ENCODE measurements at regions not wholly inside any gene's neighbourhood (a gene's known extent, or its start where the extent isn't known, plus 50 kb on each side); places are given as distances from the start of the nearest gene placed in this dataset.
A peak's percentile ranks its signal among the peaks of the same experiment; 100 is the strongest.
"Not testable (repeated sequence)": the region's sequence is repeated elsewhere in the genome, so short reads cannot be mapped to it uniquely, and the experiment has no call there.

DNA sequence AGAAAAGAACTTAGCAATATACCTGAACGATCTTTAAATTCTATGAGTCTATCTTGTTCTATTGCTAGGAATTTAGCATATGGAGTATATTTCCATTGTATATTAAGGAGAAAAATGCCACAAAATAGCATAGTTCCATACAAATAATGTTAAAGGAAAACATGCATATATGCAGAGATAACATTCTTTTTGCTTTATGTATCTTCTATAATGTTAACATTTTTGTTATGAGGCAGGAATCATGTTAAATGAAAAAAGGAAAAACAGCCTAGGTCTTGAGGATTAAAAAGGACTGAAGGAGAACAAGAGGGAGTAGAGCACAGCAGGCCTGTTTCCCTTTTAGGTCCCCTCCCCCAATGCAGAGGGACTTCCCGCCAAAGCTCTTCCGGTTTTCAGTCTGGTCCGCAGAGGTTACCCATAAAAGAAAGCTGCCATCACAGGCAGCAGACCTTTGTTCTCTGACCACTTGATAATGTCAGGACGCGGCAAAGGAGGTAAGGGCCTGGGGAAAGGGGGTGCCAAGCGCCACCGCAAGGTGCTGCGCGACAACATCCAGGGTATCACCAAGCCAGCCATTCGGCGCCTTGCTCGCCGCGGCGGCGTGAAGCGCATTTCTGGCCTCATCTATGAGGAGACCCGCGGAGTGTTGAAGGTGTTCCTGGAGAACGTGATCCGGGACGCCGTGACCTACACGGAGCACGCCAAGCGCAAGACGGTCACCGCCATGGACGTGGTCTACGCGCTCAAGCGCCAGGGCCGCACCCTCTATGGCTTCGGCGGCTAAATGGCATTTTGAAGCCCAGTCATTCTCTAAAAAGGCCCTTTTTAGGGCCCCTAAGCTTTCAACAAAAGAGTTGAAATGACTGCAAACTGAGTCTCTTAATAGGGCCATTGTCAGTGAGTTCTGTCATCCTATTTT is 108.4 kb upstream of the PRSS16 start:
- DNase-seq = no peak

DNA sequence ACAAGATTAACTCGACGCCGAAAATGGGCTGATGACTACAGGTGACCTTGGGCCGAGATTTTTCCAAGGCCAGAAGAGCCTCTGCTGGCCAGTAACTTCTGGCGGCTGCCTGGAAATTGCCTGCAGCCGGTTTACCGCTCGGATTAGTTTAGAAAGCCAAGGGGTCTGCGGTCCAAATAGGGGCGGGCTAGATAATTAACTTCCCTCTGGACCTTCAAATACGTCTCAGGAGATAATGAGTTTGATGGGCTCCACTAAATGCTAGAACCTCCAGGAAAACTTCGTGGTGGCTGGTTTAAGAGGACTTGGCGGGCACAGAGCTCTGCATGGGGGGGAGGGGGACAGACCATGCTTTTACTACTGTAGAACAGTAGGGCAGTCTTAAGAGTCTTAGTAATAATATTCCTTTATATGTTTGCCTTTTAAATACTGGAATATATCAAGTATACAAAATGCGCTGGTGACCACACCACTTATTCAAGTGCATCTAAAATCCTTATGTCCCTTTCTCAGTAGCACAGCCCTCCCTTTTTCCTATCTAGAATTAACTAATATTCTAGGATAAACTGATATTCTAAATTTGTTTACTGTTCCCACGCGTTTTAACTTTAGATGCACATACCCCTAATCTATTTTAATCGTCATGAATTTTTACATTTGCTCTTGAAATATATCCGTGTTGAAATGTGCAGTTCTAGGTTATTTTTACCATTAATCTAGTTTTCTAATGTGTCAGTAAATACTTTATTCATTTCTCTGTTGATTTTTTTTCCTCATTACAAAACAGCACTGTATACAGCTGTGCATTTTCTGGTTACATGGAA is 107.5 kb upstream of the PRSS16 start:
- DNase-seq = no peak

DNA sequence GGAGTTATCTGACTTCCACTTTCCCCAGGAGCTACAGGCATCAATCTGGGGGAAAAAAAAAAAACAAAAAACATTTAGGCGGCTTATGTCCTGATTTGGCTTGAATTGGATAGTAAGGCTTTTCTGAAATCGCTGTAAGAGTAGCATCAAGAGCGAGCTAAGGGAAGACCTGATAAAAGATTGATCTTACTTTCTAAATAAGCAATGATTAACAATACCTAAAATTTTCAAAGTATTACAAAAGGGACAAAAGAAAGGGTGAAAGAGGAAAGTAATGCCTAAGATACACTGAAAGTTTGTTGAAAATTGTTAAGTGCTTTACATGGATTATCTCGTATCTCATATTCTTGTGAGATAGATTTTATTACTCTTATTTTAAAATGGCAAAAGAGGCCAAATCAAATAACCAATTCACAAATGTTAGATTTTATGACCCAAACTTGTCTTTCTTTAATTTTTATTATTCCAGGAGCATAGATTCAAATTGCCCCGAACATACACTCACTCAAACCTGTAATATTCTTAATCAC is 106.4 kb upstream of the PRSS16 start:
- DNase-seq = no peak

DNA sequence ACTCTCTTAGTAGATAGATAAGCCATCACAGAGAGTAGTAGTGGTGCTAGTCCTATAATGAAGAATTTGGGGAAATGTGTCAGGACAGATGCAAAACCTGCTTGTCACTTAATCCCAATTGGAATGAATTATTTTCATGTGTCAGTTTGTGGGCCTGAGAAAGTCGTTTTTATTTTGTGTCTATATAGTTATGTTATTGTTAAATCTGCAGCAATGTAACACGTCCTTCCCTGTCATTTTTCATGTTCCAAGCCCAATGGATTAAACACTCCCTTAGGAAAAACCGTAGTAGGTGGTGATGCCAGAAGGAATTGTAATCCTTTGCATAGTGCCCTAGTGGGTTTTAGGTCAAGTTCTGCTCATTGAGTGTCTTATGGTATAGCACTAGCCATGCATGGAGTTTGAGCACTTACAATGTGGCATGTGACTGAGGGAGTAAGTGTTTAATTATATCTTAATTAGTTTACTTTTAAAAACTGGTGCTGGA is 105.9 kb upstream of the PRSS16 start:
- DNase-seq = no peak

DNA sequence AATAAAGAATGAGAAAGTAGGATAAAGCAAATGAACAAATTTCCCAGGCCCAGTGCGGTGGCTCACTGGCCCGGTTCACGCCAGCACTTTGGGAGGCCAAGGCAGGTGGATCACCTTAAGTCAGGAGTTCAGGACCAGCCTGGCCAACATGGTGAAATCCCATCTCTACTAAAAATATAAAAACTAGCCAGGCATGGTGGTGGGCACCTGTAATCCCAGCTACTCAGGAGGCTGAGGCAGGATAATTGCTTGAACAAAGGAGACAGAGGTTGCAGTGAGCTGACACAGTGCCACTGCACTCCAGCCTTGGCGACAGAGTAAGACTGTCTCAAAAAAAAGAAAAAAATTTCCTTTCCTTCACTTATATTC is 104.5 kb upstream of the PRSS16 start:
- not testable (repeated sequence) for DNase-seq

DNA sequence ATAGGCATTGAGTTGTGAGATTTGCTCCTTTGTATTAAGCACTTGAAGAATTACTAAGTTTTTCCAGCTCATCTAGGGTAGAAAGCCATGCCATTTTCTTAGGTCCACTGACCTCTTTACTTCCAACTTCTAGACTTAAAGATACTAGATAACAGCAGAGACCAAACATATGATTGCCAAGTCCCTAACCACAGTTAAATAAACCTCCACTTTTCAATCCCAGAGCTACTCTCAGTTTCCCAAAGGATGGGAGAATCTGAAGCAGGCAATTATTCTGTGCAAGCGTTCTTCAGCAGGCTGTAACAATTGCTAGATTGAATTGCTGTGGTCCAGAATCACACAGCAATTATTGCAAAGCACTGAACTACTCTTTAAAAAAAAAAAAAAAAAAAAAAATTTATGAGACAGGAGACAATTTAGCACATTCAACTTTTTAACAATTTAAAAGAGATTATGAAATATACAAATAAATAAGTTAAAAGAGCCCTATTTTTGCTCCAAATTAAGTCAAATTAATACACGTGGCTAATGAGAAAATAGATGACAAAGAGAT is 104.0 kb upstream of the PRSS16 start:
- no peak for DNase-seq

DNA sequence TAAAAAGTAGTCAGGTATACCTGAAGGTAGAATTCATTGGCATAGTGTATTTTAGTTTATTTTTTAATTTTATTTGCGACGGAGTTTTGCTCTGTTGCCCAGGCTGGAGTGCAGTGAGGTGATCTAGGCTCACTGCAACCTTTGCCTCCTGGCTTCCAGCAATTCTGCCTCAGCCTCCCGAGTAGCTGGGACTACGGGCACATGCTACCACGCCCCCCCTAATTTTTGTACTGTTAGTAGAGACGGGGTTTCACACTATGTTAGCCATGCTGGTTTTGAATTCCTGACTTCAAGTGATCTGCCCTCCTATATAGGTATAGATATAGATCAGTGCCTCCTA is 102.8 kb upstream of the PRSS16 start:
- no peak for DNase-seq

DNA sequence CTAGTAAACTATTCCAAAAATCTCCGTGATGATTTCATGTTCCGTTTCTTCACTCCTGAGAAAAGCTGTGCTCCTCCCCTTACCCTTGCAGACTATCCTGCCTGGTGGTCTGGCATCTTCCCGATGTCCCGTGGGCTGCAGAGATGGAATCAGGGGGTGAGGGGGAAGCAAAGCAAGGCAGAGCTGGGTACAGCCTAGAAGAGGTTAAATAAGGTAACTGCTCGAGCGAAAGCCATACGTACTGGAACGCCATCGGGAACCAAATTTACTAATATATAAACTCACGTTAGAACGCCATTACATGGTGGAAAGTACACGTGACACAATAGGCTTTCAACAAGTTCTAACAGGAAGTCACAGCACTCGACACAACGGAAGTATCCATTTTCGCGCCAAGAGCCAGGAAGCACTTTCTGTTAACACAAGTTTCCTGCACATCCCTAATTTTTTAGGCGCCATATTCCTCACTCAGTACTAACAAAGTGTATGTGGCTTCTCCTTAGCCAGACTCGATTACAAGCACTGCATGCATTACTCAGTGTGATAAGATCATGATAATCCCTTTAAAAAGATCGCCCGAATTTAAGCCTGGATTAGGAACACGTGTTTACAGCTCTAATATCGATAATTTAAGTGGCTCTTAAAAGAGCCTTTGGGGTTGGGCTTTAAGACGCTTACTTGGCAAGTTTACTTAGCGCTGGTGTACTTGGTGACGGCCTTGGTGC is 101.6 kb upstream of the PRSS16 start:
- no peak for DNase-seq

DNA sequence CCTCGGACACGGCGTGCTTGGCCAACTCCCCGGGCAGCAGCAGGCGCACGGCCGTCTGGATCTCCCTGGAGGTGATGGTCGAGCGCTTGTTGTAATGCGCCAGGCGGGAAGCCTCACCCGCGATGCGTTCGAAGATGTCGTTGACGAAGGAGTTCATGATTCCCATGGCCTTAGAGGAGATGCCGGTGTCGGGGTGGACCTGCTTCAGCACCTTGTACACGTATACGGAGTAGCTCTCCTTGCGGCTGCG is 101.1 kb upstream of the PRSS16 start:
- not testable (repeated sequence) for DNase-seq

DNA sequence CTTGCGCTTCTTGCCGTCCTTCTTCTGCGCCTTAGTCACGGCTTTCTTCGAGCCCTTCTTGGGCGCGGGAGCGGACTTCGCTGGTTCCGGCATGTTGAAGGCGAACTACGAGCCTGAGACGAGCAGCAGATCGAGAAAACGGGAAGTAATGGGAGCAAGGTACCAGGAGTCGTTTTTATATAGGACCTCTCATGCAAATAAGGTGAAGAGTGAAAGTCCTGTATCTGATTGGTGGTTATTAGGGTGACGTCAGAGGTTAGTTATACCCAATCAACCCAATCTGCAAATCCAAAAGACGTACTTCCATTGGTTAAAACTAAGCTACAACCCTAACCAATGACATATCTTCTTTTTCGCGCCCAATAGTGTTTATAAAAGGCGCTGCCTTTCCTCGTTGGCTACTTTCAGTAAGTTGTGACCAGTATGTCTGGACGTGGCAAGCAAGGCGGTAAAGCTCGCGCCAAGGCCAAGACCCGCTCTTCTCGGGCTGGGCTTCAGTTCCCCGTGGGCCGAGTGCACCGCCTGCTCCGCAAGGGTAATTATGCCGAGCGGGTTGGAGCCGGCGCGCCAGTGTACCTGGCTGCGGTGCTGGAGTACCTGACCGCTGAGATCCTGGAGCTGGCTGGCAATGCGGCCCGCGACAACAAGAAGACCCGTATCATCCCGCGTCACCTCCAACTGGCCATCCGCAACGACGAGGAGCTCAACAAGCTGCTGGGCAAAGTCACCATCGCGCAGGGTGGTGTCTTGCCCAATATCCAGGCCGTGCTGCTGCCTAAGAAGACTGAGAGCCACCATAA is 100.6 kb upstream of the PRSS16 start:
- no peak for DNase-seq

DNA sequence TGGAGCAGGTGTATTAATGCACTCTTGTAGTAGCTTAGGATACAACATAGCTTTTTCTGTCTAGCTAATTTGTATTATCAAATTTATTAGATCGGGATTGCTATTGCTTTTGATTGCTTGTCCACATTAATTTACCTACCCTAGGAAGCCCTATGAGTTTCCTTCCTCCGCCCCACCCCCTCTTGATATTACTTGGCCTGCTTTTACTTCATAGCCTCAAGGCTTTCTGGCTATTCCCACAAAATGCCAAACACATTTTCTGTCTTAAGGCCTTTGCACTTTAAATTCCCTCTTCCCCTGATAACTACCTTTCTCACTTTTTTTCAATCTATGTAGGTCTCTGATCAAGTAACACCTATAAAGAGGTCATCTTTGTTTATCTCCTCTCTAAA is 99.1 kb upstream of the PRSS16 start:
- no peak for DNase-seq

DNA sequence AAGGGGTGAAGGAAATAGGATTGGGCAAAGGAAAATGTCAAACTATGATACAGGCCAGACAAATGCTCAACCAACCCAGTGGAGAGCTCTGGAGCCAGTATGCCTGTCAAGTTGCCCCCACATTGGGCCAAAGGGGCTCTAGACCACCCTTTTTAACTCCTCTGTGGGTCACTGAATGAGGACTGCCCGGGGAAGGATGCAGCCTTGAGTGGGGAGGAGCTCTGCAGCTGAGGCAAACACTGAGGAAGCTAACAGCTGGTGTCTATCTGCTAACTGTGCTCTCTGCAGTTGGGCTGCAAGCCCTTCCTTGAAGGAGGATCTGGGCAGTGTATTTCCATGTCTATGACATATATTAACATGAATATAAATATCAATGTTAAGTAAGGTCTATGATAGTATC is 98.4 kb upstream of the PRSS16 start:
- DNase-seq = no peak

DNA sequence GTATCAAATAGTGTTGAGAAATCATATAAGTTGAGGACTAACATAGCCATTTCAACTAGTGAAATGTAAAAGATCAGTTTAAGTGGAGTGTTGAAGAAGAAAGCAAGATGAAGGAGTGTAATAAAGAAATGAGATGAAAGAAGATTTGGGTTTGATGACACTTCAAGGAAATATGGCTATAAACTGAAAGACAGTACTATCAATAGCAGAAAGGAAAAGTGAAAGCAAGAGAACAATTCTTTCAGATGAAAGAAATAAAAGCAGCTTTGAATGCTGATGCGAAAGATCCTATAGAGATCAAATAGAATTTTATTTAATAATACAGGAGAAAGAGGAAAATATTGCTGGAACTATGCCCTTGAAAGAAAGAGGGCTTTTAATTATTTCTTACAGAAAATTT is 92.8 kb upstream of the PRSS16 start:
- DNase-seq = no peak

DNA sequence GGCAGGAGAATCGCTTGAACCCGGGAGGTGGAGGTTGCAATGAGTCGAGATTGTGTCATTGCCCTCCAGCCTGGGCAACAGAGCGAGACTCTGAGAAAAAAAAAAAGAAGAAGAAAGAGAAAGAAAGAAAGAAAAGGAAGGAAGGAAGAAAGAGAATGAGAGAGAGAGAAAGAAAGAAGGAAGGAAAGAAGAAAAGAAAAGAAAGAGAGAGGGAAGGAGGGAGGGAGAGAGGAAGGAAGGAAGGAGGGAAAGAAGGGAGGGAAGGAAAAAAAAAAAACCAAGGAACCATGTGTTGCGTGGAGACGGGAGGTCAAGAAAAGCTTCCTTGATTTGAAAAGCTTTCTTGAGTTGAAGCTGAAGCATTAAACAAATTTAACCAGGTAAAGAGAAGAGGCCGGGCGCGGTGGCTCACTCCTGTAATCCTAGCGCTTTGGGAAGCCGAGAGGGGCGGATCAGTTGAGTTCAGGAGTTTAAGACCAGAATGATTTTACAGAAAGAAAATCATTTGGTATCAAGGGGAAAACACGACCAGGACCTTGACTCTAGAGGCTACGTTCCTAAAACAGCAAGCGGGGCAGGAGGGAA is 90.5 kb upstream of the PRSS16 start:
- no peak for DNase-seq

DNA sequence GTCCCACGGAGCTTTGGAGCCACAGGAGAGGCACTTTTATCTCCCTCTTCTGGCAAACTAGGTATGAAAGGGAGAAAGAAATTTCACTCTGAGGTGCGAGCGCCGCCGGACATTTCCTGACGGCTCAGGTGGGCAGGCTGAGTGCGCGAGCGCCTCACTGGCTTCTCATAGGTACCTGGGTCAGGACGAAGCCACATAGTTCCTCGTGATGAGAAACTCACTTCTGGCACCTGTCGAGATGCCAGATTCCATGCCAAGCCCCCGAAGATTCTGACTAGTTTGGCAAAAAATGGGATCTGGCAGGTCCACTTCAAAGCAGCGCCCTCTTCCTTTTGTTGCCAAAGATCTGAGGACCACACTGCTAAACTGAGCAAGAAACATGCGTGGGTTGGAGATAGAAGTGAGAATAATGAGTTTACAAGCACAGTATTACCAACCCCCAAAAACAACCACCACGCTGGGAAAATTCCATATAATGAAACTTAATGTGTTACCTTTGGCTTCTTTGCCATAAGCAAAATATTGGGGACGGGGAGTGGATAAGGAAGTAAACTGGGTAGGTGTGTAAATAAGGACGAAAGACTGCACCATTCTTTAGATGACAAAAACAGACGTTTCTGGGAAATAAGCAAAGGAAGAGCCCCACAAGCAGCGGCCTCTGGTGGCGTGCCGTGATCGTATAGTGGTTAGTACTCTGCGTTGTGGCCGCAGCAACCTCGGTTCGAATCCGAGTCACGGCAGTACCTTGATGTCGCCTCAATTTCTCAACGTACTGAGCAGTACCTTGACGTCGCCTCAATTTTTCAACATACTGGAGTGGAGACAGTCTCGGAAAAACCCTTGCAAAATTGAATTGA is 89.8 kb upstream of the PRSS16 start:
- DNase-seq = peak; percentile 74

DNA sequence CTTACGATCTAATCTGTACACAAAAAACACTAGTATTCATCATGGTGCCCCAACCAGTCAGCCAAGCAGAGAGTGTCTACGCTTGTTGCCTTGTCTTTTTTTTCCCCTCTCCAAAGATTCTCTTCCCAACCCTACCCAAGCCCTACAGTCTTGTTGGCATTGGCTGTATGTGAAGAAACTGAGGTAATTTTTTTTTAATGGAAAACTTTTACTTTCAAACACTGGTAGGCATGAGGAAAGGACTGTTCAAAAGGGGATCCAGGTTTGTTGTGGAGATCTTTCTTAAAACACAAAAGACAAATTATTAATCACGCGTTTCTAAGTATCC is 89.2 kb upstream of the PRSS16 start:
- DNase-seq = no peak

DNA sequence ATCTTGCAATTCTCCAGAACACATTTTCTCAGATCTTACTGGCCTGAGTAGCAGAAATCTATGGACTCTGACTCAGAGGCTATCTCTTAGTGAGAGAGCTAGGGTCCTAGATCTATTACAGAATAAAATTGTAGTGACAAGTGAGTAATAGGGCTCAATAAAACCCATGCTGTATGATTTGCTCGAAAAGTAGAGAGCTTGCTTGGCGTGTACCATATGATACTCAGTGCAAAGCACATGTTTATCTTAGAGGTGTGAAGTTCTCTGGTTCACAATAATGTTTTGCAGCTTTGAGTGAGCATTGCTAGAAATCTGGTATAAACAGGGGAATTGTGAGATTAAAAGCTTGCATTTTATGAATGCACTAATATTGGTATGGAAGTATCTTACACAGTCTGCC is 87.8 kb upstream of the PRSS16 start:
- no peak for DNase-seq

DNA sequence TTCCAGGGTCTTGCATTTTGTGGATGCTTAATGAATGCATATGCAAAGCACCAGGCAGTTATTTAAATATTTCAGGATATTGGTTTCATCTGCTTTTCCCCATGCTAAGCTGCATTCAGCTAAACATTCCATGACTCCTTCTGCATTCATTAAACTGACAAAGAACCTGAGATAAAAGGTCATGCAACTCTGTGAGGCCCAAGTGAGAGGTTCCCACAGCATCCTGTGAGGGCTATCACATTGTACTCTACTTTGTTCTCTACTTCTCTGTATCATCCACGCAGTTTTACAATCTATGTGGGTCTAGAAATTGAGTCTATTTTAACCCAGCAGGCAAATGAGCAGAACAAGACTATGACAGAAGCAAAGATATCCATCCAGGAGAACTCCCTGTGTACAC is 86.4 kb upstream of the PRSS16 start:
- no peak for DNase-seq

DNA sequence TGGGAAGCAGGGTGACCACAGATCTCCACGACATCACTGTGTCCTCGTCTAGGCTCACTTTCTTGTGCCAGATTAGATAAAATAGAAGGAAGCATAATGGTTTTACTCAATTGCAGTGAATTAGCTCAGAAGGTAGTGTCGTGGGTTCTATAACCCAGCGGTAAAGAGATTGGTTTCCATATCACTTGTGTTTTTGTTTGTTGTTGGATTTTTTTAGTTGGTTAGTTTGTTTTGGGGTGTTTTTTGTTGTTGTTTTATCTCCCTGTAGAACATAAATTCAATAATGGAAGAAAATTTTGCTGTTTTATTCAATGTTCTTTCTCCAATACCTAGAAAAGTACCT is 85.9 kb upstream of the PRSS16 start:
- DNase-seq = no peak

DNA sequence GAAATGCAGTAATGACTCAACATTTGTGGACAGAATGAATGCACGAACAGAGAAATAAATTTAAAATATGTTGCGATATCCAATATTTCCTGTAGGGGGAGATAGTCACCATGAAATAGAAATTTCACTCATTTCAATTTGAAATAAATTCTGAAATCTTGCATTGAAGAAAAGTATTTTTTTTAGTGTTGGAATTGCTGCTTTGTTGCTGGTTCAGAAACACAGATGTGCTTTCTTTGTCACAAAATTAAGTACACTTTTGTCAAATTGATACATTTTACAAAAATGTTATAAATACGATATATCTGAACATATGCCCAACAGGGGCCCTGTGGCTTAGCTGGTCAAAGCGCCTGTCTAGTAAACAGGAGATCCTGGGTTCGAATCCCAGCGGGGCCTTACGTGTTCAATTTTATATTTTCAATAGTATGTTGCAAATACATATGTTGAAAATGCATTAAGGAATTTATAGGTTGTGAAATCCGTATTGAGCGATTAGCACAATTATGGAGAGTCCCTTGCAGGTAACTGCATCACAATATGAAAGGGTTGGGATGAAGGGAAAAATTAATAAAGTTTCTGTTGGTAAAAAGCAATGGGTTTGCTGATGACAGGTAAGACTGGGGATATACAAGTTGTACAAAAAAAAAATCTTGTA is 85.4 kb upstream of the PRSS16 start:
- peak; percentile 74 for DNase-seq

DNA sequence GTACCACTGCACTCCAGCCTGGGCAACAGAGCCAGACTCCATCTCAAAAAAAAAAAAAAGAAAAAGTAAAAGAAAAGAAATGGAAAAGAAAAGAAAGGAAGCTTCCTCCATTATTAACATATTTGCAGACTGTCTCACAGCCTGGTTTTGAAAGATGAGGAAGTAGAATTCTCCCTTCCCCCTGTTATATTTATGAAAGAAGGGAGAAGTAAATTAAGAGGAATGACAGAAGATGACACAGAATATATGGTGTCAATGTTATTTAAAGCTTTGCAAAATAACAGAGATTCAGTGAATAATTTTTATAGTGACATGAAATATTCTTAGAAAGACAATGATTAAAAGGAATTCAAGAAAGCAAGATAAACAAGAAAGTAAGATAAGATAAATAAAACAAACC is 83.7 kb upstream of the PRSS16 start:
- no peak for DNase-seq

Data from NCI-H1694 (cell line).